Colonic mucosa (tissue), 4 donors: ENCODE measurements at regions not wholly inside any gene's neighbourhood (a gene's known extent, or its start where the extent isn't known, plus 50 kb on each side); places are given as distances from the start of the nearest gene placed in this dataset.

Experiments
- DNase-seq: peaks from one replicate; pipeline ENCODE4 v3.0.0-alpha.2; 2020
- H3K27ac ChIP-seq: fragments of 200-600 bp; one replicate; pipeline ENCODE4 v1.8.0; 2021
- H3K27me3 ChIP-seq: fragments of 200-600 bp; one replicate; pipeline ENCODE4 v1.8.0; 2021
- H3K36me3 ChIP-seq: fragments of 200-600 bp; one replicate; pipeline ENCODE4 v1.8.0; 2021
- H3K4me1 ChIP-seq: fragments of 200-600 bp; one replicate; pipeline ENCODE4 v1.8.0; 2021; ENCODE audit warnings: mild to moderate bottlenecking
- H3K4me3 ChIP-seq: fragments of 200-600 bp; one replicate; pipeline ENCODE4 v1.8.0; 2021
- H3K9ac ChIP-seq, 2 donors: one replicate each; pipeline ENCODE4 v1.7.0; 2013; ENCODE audit warnings: control low read depth in 2 of 2, low read depth in 2 of 2, low read length in 2 of 2
- H3K9me3 ChIP-seq: fragments of 200-600 bp; one replicate; pipeline ENCODE4 v1.8.0; 2021
- intact Hi-C: fragments of 100-400 bp; cut with DNase I; formaldehyde crosslinking; loops from one replicate; pipeline ENCODE4 v1.14.1; 2022
- TF ChIP-seq, protein P1 (sequence below): fragments of 200-600 bp; IDR thresholded peaks from one replicate; pipeline ENCODE4 v1.8.0; 2022; ENCODE audit warnings: antibody characterized with exemption, mild to moderate bottlenecking
- donor health status: healthy.
- donor health status: DM: no; HTN: no; CAD: no.
- donor health status: DM: no; HTN: no; CAD: no.

DNA sequence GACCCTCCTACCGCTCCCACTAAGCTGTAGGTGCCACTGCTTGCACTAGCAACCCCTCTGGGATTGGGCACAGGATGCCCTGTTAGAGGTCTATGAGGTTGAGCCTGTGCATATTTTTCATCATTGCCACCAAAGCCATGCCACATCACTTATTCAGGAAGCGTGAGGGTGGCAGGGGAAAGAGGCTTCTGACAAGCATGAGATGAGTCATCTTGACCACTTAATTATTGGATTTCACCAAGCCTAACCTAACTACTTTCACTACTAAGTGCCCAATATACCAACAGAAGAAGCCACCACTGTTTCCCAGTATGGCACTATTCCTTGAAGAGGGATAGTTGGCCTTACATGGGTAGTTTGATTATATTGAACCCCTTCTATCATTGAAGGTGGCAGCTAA, 181.3 kb upstream of the EPHA4 start:
- Histone ChIP-seq H3K9ac (no peak overlapping the region), H3K4me1 (no peaks in the 10 kb centered on the region), H3K27me3 (no peaks in the 10 kb centered on the region), H3K9me3 (no peaks in the 10 kb centered on the region), H3K36me3 (no peaks in the 10 kb centered on the region), H3K4me3 (no peak overlapping the region), H3K27ac (no peak overlapping the region)
- intact Hi-C loops = no loop called here
- no peak for DNase-seq
- TF ChIP-seq, protein P1, sequence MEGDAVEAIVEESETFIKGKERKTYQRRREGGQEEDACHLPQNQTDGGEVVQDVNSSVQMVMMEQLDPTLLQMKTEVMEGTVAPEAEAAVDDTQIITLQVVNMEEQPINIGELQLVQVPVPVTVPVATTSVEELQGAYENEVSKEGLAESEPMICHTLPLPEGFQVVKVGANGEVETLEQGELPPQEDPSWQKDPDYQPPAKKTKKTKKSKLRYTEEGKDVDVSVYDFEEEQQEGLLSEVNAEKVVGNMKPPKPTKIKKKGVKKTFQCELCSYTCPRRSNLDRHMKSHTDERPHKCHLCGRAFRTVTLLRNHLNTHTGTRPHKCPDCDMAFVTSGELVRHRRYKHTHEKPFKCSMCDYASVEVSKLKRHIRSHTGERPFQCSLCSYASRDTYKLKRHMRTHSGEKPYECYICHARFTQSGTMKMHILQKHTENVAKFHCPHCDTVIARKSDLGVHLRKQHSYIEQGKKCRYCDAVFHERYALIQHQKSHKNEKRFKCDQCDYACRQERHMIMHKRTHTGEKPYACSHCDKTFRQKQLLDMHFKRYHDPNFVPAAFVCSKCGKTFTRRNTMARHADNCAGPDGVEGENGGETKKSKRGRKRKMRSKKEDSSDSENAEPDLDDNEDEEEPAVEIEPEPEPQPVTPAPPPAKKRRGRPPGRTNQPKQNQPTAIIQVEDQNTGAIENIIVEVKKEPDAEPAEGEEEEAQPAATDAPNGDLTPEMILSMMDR = no peak

GRCh38 chr2:221752781-221753180, 180.7 kb upstream of the EPHA4 start:
- Histone ChIP-seq H3K27me3 (no peaks in the 10 kb centered on the region), H3K4me3 (no peak overlapping the region), H3K9ac (no peak overlapping the region), H3K9me3 (no peaks in the 10 kb centered on the region), H3K27ac (no peak overlapping the region), H3K36me3 (no peaks in the 10 kb centered on the region), H3K4me1 (no peaks in the 10 kb centered on the region)
- intact Hi-C loops = no loop called here
- no peak for DNase-seq
- TF ChIP-seq, protein P1 = no peak

- TF ChIP-seq, protein P1 = no peak
- intact Hi-C loops = no loop called here
- H3K27ac ChIP-seq = no peak overlapping the region
Measured at GRCh38 chr2:221750316-221750715, 178.2 kb upstream of the EPHA4 start.

DNA sequence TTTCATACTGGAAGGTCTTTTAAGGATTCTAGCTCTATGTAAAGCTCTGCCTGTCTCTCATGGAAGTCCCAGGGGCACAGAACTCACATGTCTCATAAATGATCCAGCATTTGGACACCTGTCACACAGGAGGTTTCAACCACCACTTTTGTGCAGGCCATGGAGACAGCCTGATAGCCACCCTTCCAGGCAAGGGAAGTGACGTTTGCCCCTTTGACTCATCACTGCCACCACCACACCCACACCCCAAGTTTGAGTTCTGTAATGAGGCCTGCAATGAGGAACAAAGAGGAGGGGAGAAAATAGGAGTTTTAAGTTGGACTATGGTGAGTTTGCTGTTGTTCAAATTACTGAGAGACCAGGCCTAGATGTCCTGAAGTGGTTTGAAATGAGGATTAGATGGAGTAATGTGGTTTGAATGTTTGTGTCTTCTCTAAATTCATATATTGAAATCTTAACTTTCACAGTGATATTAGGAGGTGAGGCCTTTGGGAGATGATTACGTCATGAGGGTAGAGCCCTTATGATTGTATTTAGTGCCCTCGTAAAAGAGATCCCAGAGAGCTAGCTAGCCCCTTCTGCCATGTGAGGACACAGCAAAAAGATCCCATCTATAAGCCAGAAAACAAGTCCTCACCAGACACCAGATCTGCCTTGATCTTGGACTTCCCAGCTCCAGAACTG, 175.3 kb upstream of the EPHA4 start:
- H3K4me1 ChIP-seq = no peaks in the 10 kb centered on the region
- H3K27ac ChIP-seq = no peak overlapping the region
- H3K4me3 ChIP-seq = no peak overlapping the region
- H3K27me3 ChIP-seq = no peaks in the 10 kb centered on the region
- TF ChIP-seq, protein P1 = no peak
- H3K9me3 ChIP-seq = no peaks in the 10 kb centered on the region
- no peak overlapping the region for H3K9ac ChIP-seq
- intact Hi-C loops = no loop called here
- DNase-seq = no peak
- H3K36me3 ChIP-seq = no peaks in the 10 kb centered on the region

More at GRCh38 chr2:221750316-221750715, 178.2 kb upstream of the EPHA4 start:
- Histone ChIP-seq H3K4me3 (no peak overlapping the region), H3K4me1 (no peaks in the 10 kb centered on the region), H3K9me3 (no peaks in the 10 kb centered on the region), H3K36me3 (no peaks in the 10 kb centered on the region), H3K27me3 (no peaks in the 10 kb centered on the region), H3K9ac (no peak overlapping the region)
- DNase-seq = no peak

DNA sequence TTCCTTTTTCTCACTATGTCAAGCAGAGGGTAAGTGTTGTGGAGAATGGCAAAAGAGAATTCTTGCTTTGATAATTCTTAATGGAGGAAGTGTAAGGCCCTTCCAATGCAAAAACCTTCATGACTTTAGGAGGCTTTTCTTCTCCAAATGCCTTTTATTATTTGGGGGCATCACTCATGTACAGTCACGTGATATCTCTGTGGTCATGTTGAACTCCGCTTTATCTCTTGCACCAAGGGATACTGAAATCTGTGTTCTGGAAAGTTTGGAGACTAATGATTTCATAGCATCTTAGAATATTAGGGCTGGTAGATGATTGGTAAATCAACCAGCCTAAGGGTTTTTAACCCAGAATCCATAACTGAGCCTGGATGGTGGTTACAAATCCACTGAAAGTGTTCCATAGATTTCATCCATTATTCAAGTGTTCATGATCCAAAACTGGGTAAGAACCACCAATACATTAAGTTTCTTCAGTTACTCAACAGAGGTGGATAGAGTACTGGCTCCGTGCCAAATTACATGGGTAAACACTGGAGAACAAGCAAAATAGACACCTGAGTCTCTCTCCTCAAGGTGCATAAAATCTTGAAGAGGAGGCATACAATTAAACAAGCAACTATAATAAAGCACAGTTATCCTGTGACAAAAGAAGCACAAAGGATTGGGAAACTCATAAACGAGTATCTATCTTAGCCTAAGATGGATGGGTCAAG, 169.6 kb upstream of the EPHA4 start:
- no peak for DNase-seq
- Histone ChIP-seq H3K27ac (no peak overlapping the region), H3K27me3 (no peaks in the 10 kb centered on the region), H3K9ac (no peak overlapping the region), H3K9me3 (no peaks in the 10 kb centered on the region), H3K36me3 (no peaks in the 10 kb centered on the region), H3K4me3 (no peak overlapping the region), H3K4me1 (no peaks in the 10 kb centered on the region)
- TF ChIP-seq, protein P1 = no peak
- intact Hi-C loops = no loop called here
